ENCODE measurements at regions not wholly inside any gene's neighbourhood (a gene's known extent, or its start where the extent isn't known, plus 50 kb on each side); places are given as distances from the start of the nearest gene placed in this dataset.

DNA sequence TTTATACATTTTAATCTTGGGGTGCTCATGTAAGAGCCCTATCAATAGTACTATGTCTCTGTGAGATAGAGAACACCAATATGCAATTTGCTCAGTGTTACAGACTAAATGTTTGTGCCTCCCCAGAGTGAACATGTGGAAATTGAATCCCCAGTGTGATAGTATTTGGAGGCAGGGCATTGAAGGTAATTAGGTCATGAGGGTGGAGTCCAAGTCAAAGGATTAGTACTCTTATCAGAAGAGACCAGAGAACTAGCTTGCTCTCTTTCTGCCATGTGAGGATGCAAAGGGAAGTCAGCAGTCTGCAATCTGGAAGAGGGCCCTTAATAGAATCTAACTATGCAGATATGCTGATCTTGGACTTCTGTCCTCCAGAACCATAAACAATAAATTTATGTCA lies 1317.0 kb downstream of the STIM2 start:
- TF ChIP-seq EZH2 (IDR thresholded peaks at IDR 0.05; ENCODE audit: insufficient read depth, poor library complexity, severe bottlenecking) = no peak
- no peak for TF ChIP-seq EZH2phosphoT487 (IDR thresholded peaks at IDR 0.05; ENCODE audit: insufficient read depth, low read depth)
